ENCODE measurements at regions not wholly inside any gene's neighbourhood (a gene's known extent, or its start where the extent isn't known, plus 50 kb on each side); places are given as distances from the start of the nearest gene placed in this dataset.

DNA sequence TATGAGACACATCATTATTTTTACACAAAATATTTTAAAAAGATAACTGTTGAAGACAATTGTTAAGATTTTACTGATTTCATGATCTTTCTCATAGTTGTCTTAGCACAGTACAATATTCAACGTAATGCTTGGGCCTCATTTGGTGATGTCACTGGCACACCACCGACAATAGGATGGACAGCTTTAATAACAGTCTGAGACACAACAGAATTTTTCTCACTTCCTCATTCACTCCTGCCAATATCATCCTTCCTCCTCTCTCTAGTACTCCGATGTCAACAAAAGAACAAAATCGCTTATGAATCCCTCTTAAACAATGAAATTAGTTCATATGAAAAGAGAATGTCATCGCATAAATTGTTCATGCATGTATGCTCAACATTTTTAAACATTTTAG is 461.9 kb upstream of the CDH7 start:
- Mint-ChIP-seq H3K4me3 (no peak overlapping the region), H3K9me3 (peaks cover 3% of the 10 kb centered on the region), H3K27ac (no peak overlapping the region), H3K4me1 (peaks cover 4% of the 10 kb centered on the region; the same call in 1 of the 2 replicates), H3K36me3 (no peaks in the 10 kb centered on the region), H3K27me3 (ENCODE audit: low read depth) (no peaks in the 10 kb centered on the region)
- DNase-seq (ENCODE audit: low spot score), result no peak
- no peak for ATAC-seq
- ChIA-PET POLR2A (no interaction called here), CTCF (no interaction called here)
- no peak for TF ChIP-seq ZNF317 (CRISPR knock-in tag; IDR thresholded peaks at IDR 0.05; ENCODE audit: borderline replicate concordance, low read depth)
- no peak for TF ChIP-seq NFYB (CRISPR knock-in tag; conservative IDR thresholded peaks at IDR 0.05; ENCODE audit: low read depth)
- TF ChIP-seq SP1 (CRISPR knock-in tag; conservative IDR thresholded peaks at IDR 0.05), result no peak
- TF ChIP-seq USF2 (CRISPR knock-in tag; IDR thresholded peaks at IDR 0.05), result no peak
- TF ChIP-seq KAT7 (CRISPR knock-in tag; IDR thresholded peaks at IDR 0.05; ENCODE audit: borderline replicate concordance), result no peak
- TF ChIP-seq, protein P1, sequence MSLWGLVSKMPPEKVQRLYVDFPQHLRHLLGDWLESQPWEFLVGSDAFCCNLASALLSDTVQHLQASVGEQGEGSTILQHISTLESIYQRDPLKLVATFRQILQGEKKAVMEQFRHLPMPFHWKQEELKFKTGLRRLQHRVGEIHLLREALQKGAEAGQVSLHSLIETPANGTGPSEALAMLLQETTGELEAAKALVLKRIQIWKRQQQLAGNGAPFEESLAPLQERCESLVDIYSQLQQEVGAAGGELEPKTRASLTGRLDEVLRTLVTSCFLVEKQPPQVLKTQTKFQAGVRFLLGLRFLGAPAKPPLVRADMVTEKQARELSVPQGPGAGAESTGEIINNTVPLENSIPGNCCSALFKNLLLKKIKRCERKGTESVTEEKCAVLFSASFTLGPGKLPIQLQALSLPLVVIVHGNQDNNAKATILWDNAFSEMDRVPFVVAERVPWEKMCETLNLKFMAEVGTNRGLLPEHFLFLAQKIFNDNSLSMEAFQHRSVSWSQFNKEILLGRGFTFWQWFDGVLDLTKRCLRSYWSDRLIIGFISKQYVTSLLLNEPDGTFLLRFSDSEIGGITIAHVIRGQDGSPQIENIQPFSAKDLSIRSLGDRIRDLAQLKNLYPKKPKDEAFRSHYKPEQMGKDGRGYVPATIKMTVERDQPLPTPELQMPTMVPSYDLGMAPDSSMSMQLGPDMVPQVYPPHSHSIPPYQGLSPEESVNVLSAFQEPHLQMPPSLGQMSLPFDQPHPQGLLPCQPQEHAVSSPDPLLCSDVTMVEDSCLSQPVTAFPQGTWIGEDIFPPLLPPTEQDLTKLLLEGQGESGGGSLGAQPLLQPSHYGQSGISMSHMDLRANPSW (CRISPR knock-in tag; conservative IDR thresholded peaks at IDR 0.05; ENCODE audit: low read depth), result no peak
- TF ChIP-seq ERG (CRISPR knock-in tag; IDR thresholded peaks at IDR 0.05), result no peak
- no peak for TF ChIP-seq GRHL2 (CRISPR knock-in tag; IDR thresholded peaks at IDR 0.05; ENCODE audit: insufficient replicate concordance, severe bottlenecking)
- TF ChIP-seq NFATC4 (CRISPR knock-in tag; IDR thresholded peaks at IDR 0.05), result no peak
- TF ChIP-seq HMGA2 (CRISPR knock-in tag; IDR thresholded peaks at IDR 0.05), result no peak
- TF ChIP-seq CTCF (IDR thresholded peaks at IDR 0.05), result no peak
- TF ChIP-seq GTF2I (CRISPR knock-in tag; conservative IDR thresholded peaks at IDR 0.05), result no peak
- no peak for TF ChIP-seq ZNF671 (CRISPR knock-in tag; IDR thresholded peaks at IDR 0.05)
- TF ChIP-seq FOXP1 (CRISPR knock-in tag; IDR thresholded peaks at IDR 0.05; ENCODE audit: borderline replicate concordance), result no peak
- TF ChIP-seq, protein P2, sequence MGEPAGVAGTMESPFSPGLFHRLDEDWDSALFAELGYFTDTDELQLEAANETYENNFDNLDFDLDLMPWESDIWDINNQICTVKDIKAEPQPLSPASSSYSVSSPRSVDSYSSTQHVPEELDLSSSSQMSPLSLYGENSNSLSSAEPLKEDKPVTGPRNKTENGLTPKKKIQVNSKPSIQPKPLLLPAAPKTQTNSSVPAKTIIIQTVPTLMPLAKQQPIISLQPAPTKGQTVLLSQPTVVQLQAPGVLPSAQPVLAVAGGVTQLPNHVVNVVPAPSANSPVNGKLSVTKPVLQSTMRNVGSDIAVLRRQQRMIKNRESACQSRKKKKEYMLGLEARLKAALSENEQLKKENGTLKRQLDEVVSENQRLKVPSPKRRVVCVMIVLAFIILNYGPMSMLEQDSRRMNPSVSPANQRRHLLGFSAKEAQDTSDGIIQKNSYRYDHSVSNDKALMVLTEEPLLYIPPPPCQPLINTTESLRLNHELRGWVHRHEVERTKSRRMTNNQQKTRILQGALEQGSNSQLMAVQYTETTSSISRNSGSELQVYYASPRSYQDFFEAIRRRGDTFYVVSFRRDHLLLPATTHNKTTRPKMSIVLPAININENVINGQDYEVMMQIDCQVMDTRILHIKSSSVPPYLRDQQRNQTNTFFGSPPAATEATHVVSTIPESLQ (CRISPR knock-in tag; IDR thresholded peaks at IDR 0.05), result no peak

DNA sequence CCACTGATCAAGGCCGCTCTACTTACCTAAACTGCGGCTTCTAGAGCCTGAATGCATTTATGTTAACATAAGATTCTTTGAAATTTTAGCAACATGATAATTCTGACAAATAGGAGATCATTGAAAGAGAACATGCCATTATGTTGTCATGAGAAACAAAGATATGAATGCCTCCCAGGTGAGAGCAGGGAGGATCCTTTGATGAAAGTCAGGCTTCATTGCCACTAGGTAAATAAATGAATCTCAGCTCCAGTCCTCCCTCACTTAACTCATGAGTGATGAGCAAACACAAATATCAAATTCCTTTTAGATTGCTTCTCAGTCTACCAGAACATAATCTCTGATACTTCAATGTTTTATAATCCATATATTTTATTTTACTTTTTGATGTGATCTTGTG is 463.2 kb upstream of the CDH7 start:
- Mint-ChIP-seq H3K9me3 (peaks cover 3% of the 10 kb centered on the region), H3K4me1 (no peaks in the 10 kb centered on the region), H3K4me3 (no peak overlapping the region), H3K27me3 (ENCODE audit: low read depth) (no peaks in the 10 kb centered on the region), H3K27ac (no peak overlapping the region), H3K36me3 (no peaks in the 10 kb centered on the region)
- CTCF ChIA-PET, result no interaction called here
- POLR2A ChIA-PET, result no interaction called here
- ATAC-seq (no peak), DNase-seq (ENCODE audit: low spot score) (no peak)
- no peak for TF ChIP-seq ZNF121 (CRISPR knock-in tag; IDR thresholded peaks at IDR 0.05)
- TF ChIP-seq ZNF396 (CRISPR knock-in tag; IDR thresholded peaks at IDR 0.05; ENCODE audit: borderline replicate concordance), result no peak
- no peak for TF ChIP-seq SOX15 (CRISPR knock-in tag; IDR thresholded peaks at IDR 0.05)
- no peak for TF ChIP-seq JAZF1 (CRISPR knock-in tag; IDR thresholded peaks at IDR 0.05)
- no peak for TF ChIP-seq ATF1 (CRISPR knock-in tag; IDR thresholded peaks at IDR 0.05)
- no peak for TF ChIP-seq NR2C2 (CRISPR knock-in tag; IDR thresholded peaks at IDR 0.05)
- no peak for TF ChIP-seq ZBTB43 (CRISPR knock-in tag; IDR thresholded peaks at IDR 0.05)
- TF ChIP-seq, protein P3, sequence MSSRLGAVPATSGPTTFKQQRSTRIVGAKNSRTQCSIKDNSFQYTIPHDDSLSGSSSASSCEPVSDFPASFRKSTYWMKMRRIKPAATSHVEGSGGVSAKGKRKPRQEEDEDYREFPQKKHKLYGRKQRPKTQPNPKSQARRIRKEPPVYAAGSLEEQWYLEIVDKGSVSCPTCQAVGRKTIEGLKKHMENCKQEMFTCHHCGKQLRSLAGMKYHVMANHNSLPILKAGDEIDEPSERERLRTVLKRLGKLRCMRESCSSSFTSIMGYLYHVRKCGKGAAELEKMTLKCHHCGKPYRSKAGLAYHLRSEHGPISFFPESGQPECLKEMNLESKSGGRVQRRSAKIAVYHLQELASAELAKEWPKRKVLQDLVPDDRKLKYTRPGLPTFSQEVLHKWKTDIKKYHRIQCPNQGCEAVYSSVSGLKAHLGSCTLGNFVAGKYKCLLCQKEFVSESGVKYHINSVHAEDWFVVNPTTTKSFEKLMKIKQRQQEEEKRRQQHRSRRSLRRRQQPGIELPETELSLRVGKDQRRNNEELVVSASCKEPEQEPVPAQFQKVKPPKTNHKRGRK (CRISPR knock-in tag; IDR thresholded peaks at IDR 0.05; ENCODE audit: borderline replicate concordance), result no peak
- TF ChIP-seq TEAD1 (CRISPR knock-in tag; IDR thresholded peaks at IDR 0.05), result no peak
- no peak for TF ChIP-seq CDX4 (CRISPR knock-in tag; IDR thresholded peaks at IDR 0.05; ENCODE audit: borderline replicate concordance)
- no peak for TF ChIP-seq HMGA2 (CRISPR knock-in tag; IDR thresholded peaks at IDR 0.05)
